ENCODE measurements at regions not wholly inside any gene's neighbourhood (a gene's known extent, or its start where the extent isn't known, plus 50 kb on each side); places are given as distances from the start of the nearest gene placed in this dataset.

DNA sequence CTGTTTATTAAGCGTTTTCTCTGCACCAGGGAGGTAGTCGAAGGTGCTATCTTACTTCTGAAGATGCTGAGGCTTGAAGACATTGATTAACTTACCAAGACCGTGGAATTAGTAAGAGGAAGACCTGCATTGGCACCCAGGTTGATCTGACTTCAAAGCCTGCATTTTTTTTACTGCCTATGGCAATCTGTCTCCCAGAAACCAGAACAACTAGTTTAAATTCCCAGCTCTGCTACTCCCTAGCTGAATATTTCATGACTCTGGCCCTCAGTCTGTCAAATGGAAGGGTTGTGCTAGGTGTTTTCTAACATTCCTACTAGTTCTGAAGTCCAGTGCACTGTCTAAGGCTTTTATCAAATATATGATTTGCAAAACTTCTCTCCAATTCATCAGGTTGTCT is 52.0 kb upstream of the GRAMD1B start:
- Mint-ChIP-seq H3K27ac (no peak overlapping the region), H3K4me3 (no peak overlapping the region), H3K9me3 (no peaks in the 10 kb centered on the region), H3K4me1 (ENCODE audit: low read depth) (peaks cover 36% of the 10 kb centered on the region), H3K36me3 (ENCODE audit: low read depth) (peaks cover 1% of the 10 kb centered on the region), H3K27me3 (ENCODE audit: low read depth) (no peaks in the 10 kb centered on the region)
- no peak for DNase-seq (ENCODE audit: low spot score)

DNA sequence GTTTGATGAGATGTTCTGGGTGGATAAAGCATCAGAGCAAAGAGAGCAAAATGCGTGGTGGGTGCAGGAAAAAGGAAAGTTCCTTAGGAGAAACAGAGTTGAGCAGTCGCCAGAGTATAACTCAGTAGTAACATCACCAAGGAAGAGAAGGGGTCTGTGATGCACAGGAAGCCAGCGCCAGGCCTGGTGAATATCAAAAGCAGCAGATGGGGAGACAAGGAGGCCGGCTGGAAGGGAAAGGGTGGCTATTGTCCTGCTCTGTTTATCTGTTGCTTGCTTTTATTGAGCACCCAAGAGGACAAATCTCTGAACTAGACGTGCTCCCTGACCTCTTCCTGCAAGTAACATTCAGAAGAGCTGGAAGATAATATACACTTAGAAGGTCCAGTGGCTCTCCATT is 52.7 kb upstream of the GRAMD1B start:
- no peak for DNase-seq (ENCODE audit: low spot score)
- Mint-ChIP-seq H3K27me3 (ENCODE audit: low read depth) (no peaks in the 10 kb centered on the region), H3K27ac (no peak overlapping the region), H3K36me3 (ENCODE audit: low read depth) (peaks cover 1% of the 10 kb centered on the region), H3K4me1 (ENCODE audit: low read depth) (peaks cover 36% of the 10 kb centered on the region), H3K9me3 (no peaks in the 10 kb centered on the region), H3K4me3 (no peak overlapping the region)

DNA sequence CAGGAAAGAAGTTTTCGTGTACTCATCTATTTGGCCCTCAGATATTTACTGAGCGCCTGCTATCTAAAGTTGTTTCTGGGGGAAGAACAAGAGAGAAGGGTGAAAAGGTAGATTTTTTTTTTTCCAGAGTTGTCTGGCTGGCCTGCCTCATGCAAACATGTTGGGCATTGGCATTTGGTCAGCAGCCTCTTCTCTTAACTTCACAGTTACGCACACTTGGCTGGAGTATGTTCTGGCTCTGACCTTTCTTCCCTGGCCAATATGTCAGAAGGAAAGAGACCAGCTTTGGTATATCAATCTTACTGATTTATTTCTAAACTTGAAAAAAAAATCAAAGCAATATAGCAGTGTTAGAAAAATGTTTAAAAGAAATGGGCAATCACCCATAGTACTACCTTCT is 54.2 kb upstream of the GRAMD1B start:
- H3K9me3 Mint-ChIP-seq, result no peaks in the 10 kb centered on the region

DNA sequence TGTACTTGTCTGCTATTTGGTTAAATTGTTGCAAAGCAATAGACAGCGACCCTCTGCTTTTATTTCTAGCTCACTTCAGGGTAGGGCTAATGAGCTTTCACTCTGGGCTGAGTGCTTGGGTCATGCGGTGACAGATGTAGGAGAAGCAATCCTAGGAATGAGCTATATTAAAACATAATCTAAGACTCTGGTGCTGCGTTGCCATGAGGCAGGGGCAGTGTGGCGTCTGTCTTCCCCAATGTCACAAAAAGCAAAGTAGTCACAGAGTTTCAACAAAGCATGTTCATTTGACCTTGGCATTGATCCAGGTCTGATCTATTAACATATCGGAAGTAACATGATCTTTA is 55.5 kb upstream of the GRAMD1B start:
- peaks cover 21% of the 10 kb centered on the region for H3K4me1 Mint-ChIP-seq (ENCODE audit: low read depth)
- no peak overlapping the region for H3K4me3 Mint-ChIP-seq
- H3K9me3 Mint-ChIP-seq, result no peaks in the 10 kb centered on the region
- no peak for DNase-seq (ENCODE audit: low spot score)
- H3K36me3 Mint-ChIP-seq (ENCODE audit: low read depth), result peaks cover 3% of the 10 kb centered on the region
- no peaks in the 10 kb centered on the region for H3K27me3 Mint-ChIP-seq (ENCODE audit: low read depth)
- H3K27ac Mint-ChIP-seq, result no peak overlapping the region

More for the DNA sequence above, 54.2 kb upstream of the GRAMD1B start:
- no peaks in the 10 kb centered on the region for H3K27me3 Mint-ChIP-seq (ENCODE audit: low read depth)
- H3K27ac Mint-ChIP-seq, result no peak overlapping the region
- peaks cover 1% of the 10 kb centered on the region for H3K36me3 Mint-ChIP-seq (ENCODE audit: low read depth)
- no peak overlapping the region for H3K4me3 Mint-ChIP-seq
- no peak for DNase-seq (ENCODE audit: low spot score)
- peaks cover 25% of the 10 kb centered on the region for H3K4me1 Mint-ChIP-seq (ENCODE audit: low read depth)

DNA sequence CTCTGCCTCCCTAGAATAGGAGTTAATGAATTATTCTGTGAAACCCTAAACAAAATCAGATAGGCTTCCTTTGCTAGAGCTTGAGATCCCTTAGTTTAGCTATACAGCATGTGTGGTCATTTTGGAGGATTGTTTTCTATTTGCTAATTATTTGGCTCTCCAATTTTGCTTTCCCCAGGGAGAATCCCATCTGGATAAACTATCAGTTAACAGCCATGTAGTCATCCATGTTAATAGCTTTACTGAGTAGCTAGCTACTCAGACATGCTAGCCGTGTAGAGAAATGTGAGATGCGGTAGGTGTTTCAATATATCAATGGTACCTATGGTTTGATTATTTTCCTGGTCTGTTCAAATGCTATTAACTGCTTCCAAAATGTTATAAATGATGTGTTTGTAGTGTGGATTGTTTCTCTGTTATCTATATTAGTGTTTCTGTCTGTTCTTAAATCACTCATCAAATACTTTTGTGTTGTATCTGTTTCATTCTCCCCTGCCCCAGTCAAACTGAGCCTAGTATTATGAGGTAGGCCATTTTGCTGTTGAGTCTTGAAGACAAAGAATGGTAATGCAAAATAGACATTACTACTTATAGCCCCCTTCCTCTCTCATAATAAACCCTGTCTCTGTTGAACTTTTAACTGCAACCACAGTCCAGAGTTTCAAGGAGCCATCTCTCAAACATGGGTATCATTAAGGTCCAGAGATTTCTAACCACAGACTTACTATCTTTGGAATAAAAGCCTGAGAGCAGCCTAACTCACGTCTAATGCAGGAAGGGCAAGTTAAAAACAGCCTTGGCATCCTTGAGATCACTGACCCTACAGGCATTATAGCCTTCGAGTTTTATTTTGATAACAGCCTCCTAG is 56.1 kb upstream of the GRAMD1B start:
- no peak for DNase-seq (ENCODE audit: low spot score)
- Mint-ChIP-seq H3K4me3 (no peak overlapping the region), H3K36me3 (ENCODE audit: low read depth) (peaks cover 3% of the 10 kb centered on the region), H3K9me3 (no peaks in the 10 kb centered on the region), H3K4me1 (ENCODE audit: low read depth) (peaks cover 18% of the 10 kb centered on the region), H3K27ac (no peak overlapping the region), H3K27me3 (ENCODE audit: low read depth) (no peaks in the 10 kb centered on the region)

DNA sequence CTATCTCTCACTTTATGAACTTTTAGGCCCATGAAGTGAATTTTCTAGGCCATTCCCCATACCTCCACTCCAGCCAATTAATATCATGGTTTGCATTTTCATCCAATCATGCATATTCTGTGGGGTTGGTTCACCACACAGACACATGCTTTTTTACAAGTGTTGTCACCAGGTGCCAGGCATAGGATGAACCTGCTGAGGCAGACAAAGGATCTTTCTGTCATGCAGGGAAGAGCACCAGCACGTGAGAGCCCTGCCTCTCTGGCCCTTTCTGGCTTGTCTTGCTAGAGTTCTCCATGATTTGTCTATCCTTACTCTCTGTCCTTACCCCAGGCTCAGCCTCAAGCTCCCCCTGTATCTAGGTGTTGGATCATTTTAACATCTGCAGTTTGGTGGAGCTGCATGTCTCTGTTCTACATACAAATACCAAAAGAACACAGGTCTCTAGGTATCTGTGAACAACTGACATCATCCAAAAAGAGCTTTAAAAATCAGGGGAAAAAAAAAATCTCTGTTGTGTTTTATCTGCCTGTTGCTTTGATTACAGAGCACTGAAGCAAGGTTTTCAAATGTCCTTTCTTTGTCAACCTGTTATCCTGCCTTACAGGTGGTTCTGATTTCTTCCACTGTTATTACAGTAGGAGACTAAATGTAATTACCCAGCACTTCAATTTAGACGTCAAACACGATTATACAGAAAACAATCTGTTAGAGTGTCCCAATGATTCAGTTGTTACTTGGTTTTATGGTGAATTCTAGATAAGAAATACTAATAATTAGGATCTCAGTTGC is 58.4 kb upstream of the GRAMD1B start:
- Mint-ChIP-seq H3K27ac (no peak overlapping the region), H3K4me3 (no peak overlapping the region), H3K36me3 (ENCODE audit: low read depth) (peaks cover 3% of the 10 kb centered on the region)

DNA sequence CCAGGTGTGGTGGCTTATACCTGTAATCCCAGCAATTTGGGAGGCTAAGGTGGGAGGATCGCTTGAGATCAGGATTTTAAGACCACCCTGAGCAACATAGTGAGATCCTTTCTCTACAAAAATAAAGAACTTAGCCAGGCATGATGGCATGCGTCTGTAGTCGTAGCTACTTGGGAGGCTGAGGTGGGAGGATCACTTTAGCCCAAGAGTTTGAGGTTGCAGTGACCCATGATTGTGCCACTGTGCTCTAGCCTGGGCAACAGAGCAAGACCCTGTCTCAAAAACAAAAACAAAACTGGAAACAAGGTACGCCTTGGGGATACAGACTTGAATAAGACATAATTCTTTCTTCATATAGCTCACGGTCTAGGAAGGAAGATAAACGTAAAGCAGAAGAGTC is 63.1 kb upstream of the GRAMD1B start:
- DNase-seq (ENCODE audit: low spot score), result no peak
- Mint-ChIP-seq H3K9me3 (no peaks in the 10 kb centered on the region), H3K4me3 (no peak overlapping the region), H3K27me3 (ENCODE audit: low read depth) (no peaks in the 10 kb centered on the region), H3K27ac (no peak overlapping the region), H3K36me3 (ENCODE audit: low read depth) (peaks cover 3% of the 10 kb centered on the region), H3K4me1 (ENCODE audit: low read depth) (peaks cover 18% of the 10 kb centered on the region)

More for the DNA sequence above, 58.4 kb upstream of the GRAMD1B start:
- peaks cover 10% of the 10 kb centered on the region for H3K4me1 Mint-ChIP-seq (ENCODE audit: low read depth)
- no peak for DNase-seq (ENCODE audit: low spot score)
- H3K9me3 Mint-ChIP-seq, result no peaks in the 10 kb centered on the region
- no peaks in the 10 kb centered on the region for H3K27me3 Mint-ChIP-seq (ENCODE audit: low read depth)

DNA sequence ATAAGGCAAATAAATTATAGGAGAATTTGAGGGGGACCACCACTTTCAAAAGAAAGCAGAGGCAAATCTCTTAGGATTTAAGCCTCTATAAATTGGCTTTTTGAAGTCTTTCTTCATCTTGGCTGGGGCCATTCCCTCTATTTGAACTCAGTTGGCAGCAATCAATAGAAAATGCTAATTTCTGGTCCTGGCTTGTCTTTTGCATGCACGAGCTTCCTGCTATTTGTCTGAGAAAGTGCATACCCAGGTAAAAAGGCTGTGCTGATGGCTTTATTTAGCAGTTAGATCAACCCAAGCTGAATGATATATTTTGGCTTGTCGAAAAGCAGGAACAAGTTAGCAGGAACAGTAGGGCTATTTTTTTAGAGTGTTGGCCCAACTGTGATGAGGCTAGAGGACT is 64.1 kb upstream of the GRAMD1B start:
- H3K4me3 Mint-ChIP-seq, result no peak overlapping the region
- H3K9me3 Mint-ChIP-seq, result no peaks in the 10 kb centered on the region
- DNase-seq (ENCODE audit: low spot score), result no peak
- H3K36me3 Mint-ChIP-seq (ENCODE audit: low read depth), result peaks cover 3% of the 10 kb centered on the region
- H3K27me3 Mint-ChIP-seq (ENCODE audit: low read depth), result no peaks in the 10 kb centered on the region
- H3K27ac Mint-ChIP-seq, result no peak overlapping the region
- peaks cover 23% of the 10 kb centered on the region for H3K4me1 Mint-ChIP-seq (ENCODE audit: low read depth)

DNA sequence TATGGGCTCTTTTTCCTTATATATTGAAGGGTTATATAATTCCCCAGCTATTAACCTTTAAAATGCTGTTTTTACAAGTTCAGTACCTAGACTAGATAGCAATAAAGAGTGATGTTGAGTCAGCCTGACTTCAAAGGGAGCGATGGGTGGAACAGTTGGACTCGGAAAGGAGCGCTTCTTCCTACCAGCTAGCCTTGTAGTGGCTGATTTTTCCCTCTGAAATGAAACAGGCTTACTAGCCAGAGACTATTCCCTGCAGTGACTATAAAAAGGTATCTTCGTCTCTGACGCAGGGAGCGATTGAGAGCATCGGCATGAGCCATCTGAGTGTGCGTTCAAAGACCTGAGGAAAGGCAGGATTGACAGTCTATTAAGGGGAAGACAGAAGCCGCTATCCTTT is 66.0 kb upstream of the GRAMD1B start:
- H3K36me3 Mint-ChIP-seq (ENCODE audit: low read depth), result no peaks in the 10 kb centered on the region
- no peak overlapping the region for H3K27ac Mint-ChIP-seq
- H3K27me3 Mint-ChIP-seq (ENCODE audit: low read depth), result peaks cover 4% of the 10 kb centered on the region
- no peaks in the 10 kb centered on the region for H3K9me3 Mint-ChIP-seq
- DNase-seq (ENCODE audit: low spot score), result no peak
- H3K4me1 Mint-ChIP-seq (ENCODE audit: low read depth), result peaks cover 27% of the 10 kb centered on the region
- no peak overlapping the region for H3K4me3 Mint-ChIP-seq

DNA sequence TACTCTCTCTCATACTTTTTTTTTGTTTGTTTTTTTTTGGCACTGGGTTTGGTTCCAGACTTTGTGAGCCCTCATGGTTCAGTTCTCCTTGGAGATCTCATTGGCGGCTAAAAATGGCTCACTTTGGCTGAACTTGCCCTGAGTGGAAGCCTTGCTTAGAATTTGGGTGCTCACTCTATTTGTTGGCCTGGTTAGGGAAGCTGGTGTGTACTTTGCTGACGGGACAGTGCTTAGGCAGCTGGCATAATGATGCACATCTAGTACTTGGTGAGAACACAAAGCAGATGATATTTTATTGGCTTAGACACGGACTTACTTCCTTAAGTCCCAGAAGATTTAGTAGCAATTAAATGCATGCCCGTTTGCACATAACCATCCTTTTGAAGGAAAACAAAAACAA is 66.5 kb upstream of the GRAMD1B start:
- Mint-ChIP-seq H3K36me3 (ENCODE audit: low read depth) (no peaks in the 10 kb centered on the region), H3K27ac (no peak overlapping the region), H3K4me1 (ENCODE audit: low read depth) (peaks cover 32% of the 10 kb centered on the region), H3K9me3 (no peaks in the 10 kb centered on the region), H3K27me3 (ENCODE audit: low read depth) (peaks cover 4% of the 10 kb centered on the region), H3K4me3 (peak overlapping the region; percentile 3)
- no peak for DNase-seq (ENCODE audit: low spot score)

DNA sequence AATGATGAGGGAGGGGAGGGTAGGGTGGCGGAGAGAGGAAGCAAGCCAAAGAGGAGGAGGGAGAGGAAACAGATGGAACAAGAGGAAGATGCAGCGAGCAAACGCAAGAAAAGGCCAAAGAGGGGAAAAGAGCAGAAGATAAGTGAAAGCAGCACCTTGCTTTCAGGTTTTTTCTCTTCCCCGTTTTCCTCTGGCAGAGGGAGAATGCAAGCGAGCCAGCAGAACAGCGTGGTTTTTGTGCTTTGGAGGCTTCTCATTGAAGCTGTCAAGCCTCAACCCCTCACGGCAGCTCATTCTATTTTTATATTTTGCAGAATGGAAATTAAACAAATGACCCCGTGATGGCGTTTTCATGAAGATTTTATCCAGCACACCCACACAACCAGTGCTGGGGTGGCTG is 67.1 kb upstream of the GRAMD1B start:
- H3K4me1 Mint-ChIP-seq (ENCODE audit: low read depth), result peaks cover 35% of the 10 kb centered on the region
- no peaks in the 10 kb centered on the region for H3K36me3 Mint-ChIP-seq (ENCODE audit: low read depth)
- H3K4me3 Mint-ChIP-seq, result peak overlapping the region; percentile 51
- no peak for DNase-seq (ENCODE audit: low spot score)
- peak overlapping the region; percentile 34 for H3K27ac Mint-ChIP-seq
- H3K27me3 Mint-ChIP-seq (ENCODE audit: low read depth), result peaks cover 6% of the 10 kb centered on the region
- no peaks in the 10 kb centered on the region for H3K9me3 Mint-ChIP-seq

DNA sequence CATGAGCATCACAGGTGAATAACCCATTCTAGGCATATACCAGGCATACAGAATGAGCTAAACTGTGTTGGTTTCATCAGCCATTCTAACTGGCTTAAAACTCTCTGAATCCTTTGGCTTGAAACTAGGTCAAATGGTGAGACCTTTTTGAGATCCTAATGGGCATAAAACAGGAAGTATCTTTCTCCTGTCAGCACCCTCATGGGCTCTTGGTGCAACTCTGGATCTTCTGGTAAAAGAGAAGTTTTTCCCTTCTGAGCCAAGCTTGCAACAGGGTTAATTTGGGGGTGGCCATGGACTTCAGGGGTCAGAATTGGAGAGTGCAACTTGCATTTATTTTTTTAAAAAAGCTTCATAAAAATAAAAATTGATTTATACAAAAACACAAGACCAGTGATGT is 67.9 kb upstream of the GRAMD1B start:
- DNase-seq (ENCODE audit: low spot score), result no peak
- H3K9me3 Mint-ChIP-seq, result no peaks in the 10 kb centered on the region
- peaks cover 6% of the 10 kb centered on the region for H3K27me3 Mint-ChIP-seq (ENCODE audit: low read depth)
- H3K27ac Mint-ChIP-seq, result no peak overlapping the region
- H3K4me1 Mint-ChIP-seq (ENCODE audit: low read depth), result peaks cover 41% of the 10 kb centered on the region
- no peaks in the 10 kb centered on the region for H3K36me3 Mint-ChIP-seq (ENCODE audit: low read depth)
- no peak overlapping the region for H3K4me3 Mint-ChIP-seq

DNA sequence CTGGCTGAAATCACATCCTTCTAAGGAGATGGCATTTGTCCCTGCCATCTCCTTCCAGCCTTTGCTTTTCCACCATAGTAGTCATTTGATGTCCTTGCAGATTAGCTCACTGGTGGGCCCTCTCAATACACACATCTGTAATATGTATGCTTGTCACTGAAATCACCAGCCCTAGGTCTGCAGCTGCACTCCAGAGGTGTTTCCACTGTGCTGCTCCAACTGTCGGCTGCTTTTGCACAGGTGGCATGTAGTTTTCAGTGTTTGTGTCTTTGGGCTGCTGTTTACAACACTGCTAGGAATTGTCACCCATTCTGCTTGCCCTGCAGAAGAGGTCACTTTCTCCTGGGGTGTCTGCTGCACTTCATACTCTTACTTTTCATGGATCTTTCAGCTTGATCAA is 69.0 kb upstream of the GRAMD1B start:
- peaks cover 48% of the 10 kb centered on the region for H3K4me1 Mint-ChIP-seq (ENCODE audit: low read depth)
- no peak overlapping the region for H3K4me3 Mint-ChIP-seq
- H3K36me3 Mint-ChIP-seq (ENCODE audit: low read depth), result no peaks in the 10 kb centered on the region
- no peak for DNase-seq (ENCODE audit: low spot score)
- no peak overlapping the region for H3K27ac Mint-ChIP-seq
- H3K9me3 Mint-ChIP-seq, result no peaks in the 10 kb centered on the region
- peaks cover 6% of the 10 kb centered on the region for H3K27me3 Mint-ChIP-seq (ENCODE audit: low read depth)

DNA sequence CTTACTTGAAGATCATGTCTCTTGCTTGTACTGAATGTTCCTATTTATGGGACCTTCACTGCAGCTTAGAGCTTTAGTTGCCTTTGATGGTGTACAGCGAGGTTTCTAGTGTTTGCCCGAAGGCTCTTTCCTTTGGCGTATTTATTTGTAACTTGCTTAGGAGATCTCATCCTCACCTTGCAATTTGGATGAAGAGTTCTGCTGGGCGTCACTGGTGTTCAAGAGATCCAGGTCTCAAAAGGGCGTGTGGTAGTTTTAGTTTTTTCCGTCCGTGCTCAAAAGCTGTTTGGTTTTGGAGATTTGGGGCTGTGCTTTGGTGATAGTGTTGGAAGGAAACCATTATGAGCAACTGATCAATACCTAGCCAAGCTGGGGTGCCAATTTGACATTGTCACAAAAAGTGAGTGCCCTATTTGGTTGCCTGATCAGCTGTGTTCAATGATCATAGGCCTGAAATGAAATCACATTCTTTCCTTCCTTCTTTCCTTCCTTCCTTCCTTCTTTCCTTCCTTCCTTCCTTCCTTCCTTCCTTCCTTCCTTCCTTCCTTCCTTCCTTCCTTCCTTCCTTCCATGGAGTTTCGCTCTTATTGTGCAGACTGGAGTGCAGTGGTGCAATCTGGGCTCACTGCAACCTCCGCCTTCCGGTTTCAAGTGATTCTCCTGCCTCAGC is 69.7 kb upstream of the GRAMD1B start:
- peaks cover 6% of the 10 kb centered on the region for H3K27me3 Mint-ChIP-seq (ENCODE audit: low read depth)
- H3K27ac Mint-ChIP-seq, result no peak overlapping the region

More for the DNA sequence above, 69.7 kb upstream of the GRAMD1B start:
- DNase-seq (ENCODE audit: low spot score), result no peak
- no peaks in the 10 kb centered on the region for H3K36me3 Mint-ChIP-seq (ENCODE audit: low read depth)
- H3K9me3 Mint-ChIP-seq, result no peaks in the 10 kb centered on the region
- H3K4me1 Mint-ChIP-seq (ENCODE audit: low read depth), result peaks cover 48% of the 10 kb centered on the region
- H3K4me3 Mint-ChIP-seq, result peak overlapping the region; percentile 2

Data from T-helper 2 cell treated with Interferon-gamma antibody and Interleukin-4, amounts not matched to agents 5 μg/mL and 100 μg/mL, for 36 hours (primary cell).